Pancreas (tissue), 10 donors: ENCODE measurements at regions not wholly inside any gene's neighbourhood (a gene's known extent, or its start where the extent isn't known, plus 50 kb on each side); places are given as distances from the start of the nearest gene placed in this dataset.

Source experiments
- ATAC-seq, 4 donors: fragments of 200-7000 bp; cut with Tn5 transposase; one replicate each; pipeline versions ENCODE4 v1.8.0 to v1.9.1; 2020; ENCODE audit warnings: mild to moderate bottlenecking in 4 of 4, moderate library complexity in 4 of 4
- DNase-seq, 6 donors: peaks; one replicate each; pipeline ENCODE4 v3.0.0-alpha.2; 2020
- FAIRE-seq: peaks from 2 replicates; lab custom pipeline; 2012; peaks lifted over from hg19 to GRCh38; lab: Jason Lieb, UNC
- H3K27ac ChIP-seq, 4 donors: fragments of 200-600 bp; sonication (generic); 1 replicate in 3 of 4; 2 replicates in 1 of 4; pipeline versions ENCODE4 v1.5.0 to v1.8.0; 2020
- H3K27me3 ChIP-seq, 4 donors: fragments of 200-600 bp; one replicate each; pipeline ENCODE4 v1.8.0; 2021
- H3K36me3 ChIP-seq, 3 donors: fragments of 200-600 bp; sonication (generic) in 1 of 3; one replicate each; pipeline versions ENCODE4 v1.5.0 to v1.8.0; 2020 to 2021
- H3K4me1 ChIP-seq, 3 donors: fragments of 200-600 bp; one replicate each; pipeline ENCODE4 v1.8.0; 2021
- H3K4me3 ChIP-seq, 4 donors: fragments of 200-600 bp; sonication (generic) in 2 of 4; one replicate each; pipeline versions ENCODE4 v1.5.0 to v1.8.0; 2020 to 2021
- H3K9me3 ChIP-seq, 4 donors: fragments of 200-600 bp; one replicate each; pipeline ENCODE4 v1.8.0; 2021
- CTCF ChIP-seq, 4 donors: fragments of 200-600 bp; sonication (generic) in 3 of 4; IDR thresholded peaks; one replicate each; pipeline versions ENCODE4 v1.5.0 to v1.8.0; 2021; ENCODE audit warnings: antibody characterized with exemption in 4 of 4
- WGBS, 2 donors: extraction: QIAGEN DNeasy Blood & Tissue Kit; methylation state at CpG; one replicate each; pipeline ENCODE4 v1.1.7; 2013; 5-methylcytosine and 5-hydroxymethylcytosine counted together
- intact Hi-C, 3 donors: fragments of 100-400 bp; cut with DNase I; formaldehyde crosslinking; loops; one replicate each; pipeline versions ENCODE4 v1.11.1 to v1.14.2; 2022
- donor health status: healthy with polysubstance abuse.
- donor health status: DM: no; HTN: no; CAD: no; lungs with moderate emphysema.
- donor health status: DM: no; HTN: no; CAD: no.
- donor health status: control.
- donor health status: control.
- donor health status: Bipolar disorder and iron deficiency.
- donor health status: DM: yes; HTN: yes; CAD: no.
- donor health status: DM: no; HTN: no; CAD: no.
- donor health status: DM: no; HTN: no; CAD: no.
- donor health status: DM: yes; HTN: yes; CAD: no.

- Histone ChIP-seq H3K27me3 (no peaks in the 10 kb centered on the region), H3K4me1 (no peaks in the 10 kb centered on the region), H3K27ac (no peak overlapping the region), H3K9me3 (no peaks in the 10 kb centered on the region), H3K4me3 (no peak overlapping the region), H3K36me3 (no peaks in the 10 kb centered on the region)
- TF ChIP-seq CTCF (IDR thresholded peaks at IDR 0.05) = no peak
- DNase-seq = no peak
- peak in 3 of 4 donors; percentile 31 to 65 (median 51) for ATAC-seq
- WGBS, 2 donors = 58 to 67% methylated on average over 9 of the region's 9 CpGs
- intact Hi-C loops = no loop called here
- no peak for FAIRE-seq
Measured at GRCh38 chr9:108300306-108301287, 555.2 kb downstream of the ACTL7B start.

- no peak for FAIRE-seq
- intact Hi-C loops = no loop called here
- H3K36me3 ChIP-seq = no peaks in the 10 kb centered on the region
- H3K9me3 ChIP-seq = no peaks in the 10 kb centered on the region
- WGBS, 2 donors = 65 to 80% methylated on average over 4 of the region's 4 CpGs
- H3K4me1 ChIP-seq = no peaks in the 10 kb centered on the region
- DNase-seq = peak in 1 of 6 donors; percentile 34
- no peak overlapping the region for H3K4me3 ChIP-seq
- peak in 3 of 4 donors; percentile 54 to 71 (median 67) for ATAC-seq
- H3K27ac ChIP-seq = no peak overlapping the region
- TF ChIP-seq CTCF (IDR thresholded peaks at IDR 0.05) = no peak
- no peaks in the 10 kb centered on the region for H3K27me3 ChIP-seq
Measured at GRCh38 chr9:108297073-108297472, 558.7 kb downstream of the ACTL7B start.

- Histone ChIP-seq H3K27me3 (no peaks in the 10 kb centered on the region), H3K4me1 (no peaks in the 10 kb centered on the region), H3K4me3 (no peak overlapping the region), H3K36me3 (no peaks in the 10 kb centered on the region), H3K27ac (no peak overlapping the region), H3K9me3 (no peaks in the 10 kb centered on the region)
- no peak for FAIRE-seq
- 76 to 90% methylated on average over 1 of the region's 1 CpG for WGBS, 2 donors
- no peak for DNase-seq
- peak in 2 of 4 donors; percentile 37 to 40 for ATAC-seq
- TF ChIP-seq CTCF (IDR thresholded peaks at IDR 0.05) = no peak
- intact Hi-C loops = no loop called here
Measured at GRCh38 chr9:108296056-108296455, 559.7 kb downstream of the ACTL7B start.

GRCh38 chr9:108291586-108291932, 564.2 kb downstream of the ACTL7B start:
- no peak for ATAC-seq
- FAIRE-seq = no peak
- 88 to 92% methylated on average over 2 of the region's 2 CpGs for WGBS, 2 donors

More at GRCh38 chr9:108291586-108291932, 564.2 kb downstream of the ACTL7B start:
- Histone ChIP-seq H3K9me3 (no peaks in the 10 kb centered on the region), H3K27me3 (no peaks in the 10 kb centered on the region), H3K4me1 (no peaks in the 10 kb centered on the region), H3K4me3 (no peak overlapping the region), H3K27ac (no peak overlapping the region), H3K36me3 (no peaks in the 10 kb centered on the region)
- intact Hi-C loops = no loop called here
- TF ChIP-seq CTCF (IDR thresholded peaks at IDR 0.05) = no peak
- DNase-seq = no peak
